ENCODE measurements at regions not wholly inside any gene's neighbourhood (a gene's known extent, or its start where the extent isn't known, plus 50 kb on each side); places are given as distances from the start of the nearest gene placed in this dataset.

GRCh38 chr2:16777123-16777870, 111.7 kb upstream of the CYRIA start:
- TF ChIP-seq CTCF (IDR thresholded peaks at IDR 0.05; ENCODE audit: low read depth, low read length) (no peak), EZH2phosphoT487 (IDR thresholded peaks at IDR 0.05; ENCODE audit: low read depth) (no peak)
